NT2/D1 (cell line): ENCODE measurements at regions not wholly inside any gene's neighbourhood (a gene's known extent, or its start where the extent isn't known, plus 50 kb on each side); places are given as distances from the start of the nearest gene placed in this dataset.

Experiments used
- YY1 ChIP-seq: IDR thresholded peaks from 2 replicates; pipeline ENCODE4 v1.6.1; 2011; ENCODE audit not compliant: insufficient read length, insufficient read depth
- ZNF274 ChIP-seq: IDR thresholded peaks from 2 replicates; pipeline ENCODE4 v1.6.1; 2011; ENCODE audit warnings: mild to moderate bottlenecking, low read depth, low read length

DNA sequence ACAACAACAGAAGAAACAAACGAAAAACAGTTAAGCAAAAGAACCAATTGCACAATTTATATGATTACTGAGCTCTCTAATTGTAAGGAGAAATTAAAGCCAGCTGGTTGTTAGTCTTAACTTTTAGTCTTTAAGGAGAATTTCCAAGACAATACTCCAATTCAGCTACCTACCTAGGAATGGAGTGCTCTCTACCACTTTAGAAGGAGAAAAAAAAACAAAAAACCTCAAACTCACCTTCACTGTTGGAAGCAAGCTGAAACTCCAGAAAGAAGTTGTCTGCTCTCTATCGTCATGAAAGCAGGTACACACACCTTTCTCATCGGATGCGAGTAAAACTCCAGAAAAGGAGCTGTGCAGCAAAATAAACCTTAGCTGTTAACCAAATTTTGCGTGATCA is 86.1 kb upstream of the NPY2R start:
- no peak for TF ChIP-seq YY1
- TF ChIP-seq ZNF274 = no peak
